ENCODE measurements at regions not wholly inside any gene's neighbourhood (a gene's known extent, or its start where the extent isn't known, plus 50 kb on each side); places are given as distances from the start of the nearest gene placed in this dataset.

DNA sequence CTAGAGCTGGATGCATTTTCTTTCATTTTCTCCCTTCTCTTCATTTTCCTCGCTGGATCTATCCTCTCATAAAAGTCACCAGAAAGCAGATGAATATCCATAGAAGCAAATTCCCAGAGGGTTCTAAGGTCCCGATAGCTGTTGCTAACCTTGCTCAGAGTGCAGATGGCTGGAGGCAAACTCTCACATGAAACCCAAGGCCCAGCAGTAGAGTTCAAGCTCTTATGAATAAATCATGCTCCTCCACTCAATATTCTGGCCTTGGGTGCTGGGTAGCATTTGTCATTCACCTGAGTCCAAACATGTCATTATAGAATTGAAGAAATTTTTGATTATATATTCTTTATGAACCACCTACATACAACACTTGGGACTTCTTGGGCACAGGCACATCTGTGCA, 539.7 kb upstream of the MARCKS start:
- Histone ChIP-seq H3K4me1 (ENCODE audit: control insufficient read depth, insufficient read depth, low read length) (no peaks in the 10 kb centered on the region), H3K36me3 (ENCODE audit: control insufficient read depth, insufficient read depth, low read length) (no peaks in the 10 kb centered on the region), H3K9me3 (ENCODE audit: control insufficient read depth, insufficient read depth, low read depth, low read length) (no peaks in the 10 kb centered on the region), H3K27ac (ENCODE audit: low read length) (no peak overlapping the region), H3K4me3 (ENCODE audit: low read depth in 2 of 2, low read length in 2 of 2) (no peak overlapping the region), H3K27me3 (ENCODE audit: control insufficient read depth, insufficient read depth, low read length) (no peaks in the 10 kb centered on the region)
- ChIA-PET POLR2A (no interaction called here), CTCF (interaction anchor here (0.6 kb wide), 1 partner anchor 417 kb away, joined by 3 read pairs; no protein-coding TSS in a partner anchor)
- no peak for DNase-seq (ENCODE audit: low read depth, low spot score)
- TF ChIP-seq, protein P1, sequence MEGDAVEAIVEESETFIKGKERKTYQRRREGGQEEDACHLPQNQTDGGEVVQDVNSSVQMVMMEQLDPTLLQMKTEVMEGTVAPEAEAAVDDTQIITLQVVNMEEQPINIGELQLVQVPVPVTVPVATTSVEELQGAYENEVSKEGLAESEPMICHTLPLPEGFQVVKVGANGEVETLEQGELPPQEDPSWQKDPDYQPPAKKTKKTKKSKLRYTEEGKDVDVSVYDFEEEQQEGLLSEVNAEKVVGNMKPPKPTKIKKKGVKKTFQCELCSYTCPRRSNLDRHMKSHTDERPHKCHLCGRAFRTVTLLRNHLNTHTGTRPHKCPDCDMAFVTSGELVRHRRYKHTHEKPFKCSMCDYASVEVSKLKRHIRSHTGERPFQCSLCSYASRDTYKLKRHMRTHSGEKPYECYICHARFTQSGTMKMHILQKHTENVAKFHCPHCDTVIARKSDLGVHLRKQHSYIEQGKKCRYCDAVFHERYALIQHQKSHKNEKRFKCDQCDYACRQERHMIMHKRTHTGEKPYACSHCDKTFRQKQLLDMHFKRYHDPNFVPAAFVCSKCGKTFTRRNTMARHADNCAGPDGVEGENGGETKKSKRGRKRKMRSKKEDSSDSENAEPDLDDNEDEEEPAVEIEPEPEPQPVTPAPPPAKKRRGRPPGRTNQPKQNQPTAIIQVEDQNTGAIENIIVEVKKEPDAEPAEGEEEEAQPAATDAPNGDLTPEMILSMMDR (IDR thresholded peaks at IDR 0.05), result no peak
- no peak for TF ChIP-seq SIN3A (IDR thresholded peaks at IDR 0.05; ENCODE audit: borderline replicate concordance, insufficient read depth, low read depth, low read length)
- no peak for TF ChIP-seq TCF7L2 (IDR thresholded peaks at IDR 0.05; ENCODE audit: low read depth, low read length)
- no peak for TF ChIP-seq POLR2AphosphoS5 (IDR thresholded peaks at IDR 0.05; ENCODE audit: low read depth, low read length)
- TF ChIP-seq, protein P2, sequence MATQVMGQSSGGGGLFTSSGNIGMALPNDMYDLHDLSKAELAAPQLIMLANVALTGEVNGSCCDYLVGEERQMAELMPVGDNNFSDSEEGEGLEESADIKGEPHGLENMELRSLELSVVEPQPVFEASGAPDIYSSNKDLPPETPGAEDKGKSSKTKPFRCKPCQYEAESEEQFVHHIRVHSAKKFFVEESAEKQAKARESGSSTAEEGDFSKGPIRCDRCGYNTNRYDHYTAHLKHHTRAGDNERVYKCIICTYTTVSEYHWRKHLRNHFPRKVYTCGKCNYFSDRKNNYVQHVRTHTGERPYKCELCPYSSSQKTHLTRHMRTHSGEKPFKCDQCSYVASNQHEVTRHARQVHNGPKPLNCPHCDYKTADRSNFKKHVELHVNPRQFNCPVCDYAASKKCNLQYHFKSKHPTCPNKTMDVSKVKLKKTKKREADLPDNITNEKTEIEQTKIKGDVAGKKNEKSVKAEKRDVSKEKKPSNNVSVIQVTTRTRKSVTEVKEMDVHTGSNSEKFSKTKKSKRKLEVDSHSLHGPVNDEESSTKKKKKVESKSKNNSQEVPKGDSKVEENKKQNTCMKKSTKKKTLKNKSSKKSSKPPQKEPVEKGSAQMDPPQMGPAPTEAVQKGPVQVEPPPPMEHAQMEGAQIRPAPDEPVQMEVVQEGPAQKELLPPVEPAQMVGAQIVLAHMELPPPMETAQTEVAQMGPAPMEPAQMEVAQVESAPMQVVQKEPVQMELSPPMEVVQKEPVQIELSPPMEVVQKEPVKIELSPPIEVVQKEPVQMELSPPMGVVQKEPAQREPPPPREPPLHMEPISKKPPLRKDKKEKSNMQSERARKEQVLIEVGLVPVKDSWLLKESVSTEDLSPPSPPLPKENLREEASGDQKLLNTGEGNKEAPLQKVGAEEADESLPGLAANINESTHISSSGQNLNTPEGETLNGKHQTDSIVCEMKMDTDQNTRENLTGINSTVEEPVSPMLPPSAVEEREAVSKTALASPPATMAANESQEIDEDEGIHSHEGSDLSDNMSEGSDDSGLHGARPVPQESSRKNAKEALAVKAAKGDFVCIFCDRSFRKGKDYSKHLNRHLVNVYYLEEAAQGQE (IDR thresholded peaks at IDR 0.05; ENCODE audit: insufficient read depth in 1 of 2, low read depth in 2 of 2, low read length in 1 of 2), result no peak
- no TSS peak for BruUV-seq (replicated peaks)
- ATAC-seq, result no peak
- intact Hi-C loops (cut with micrococcal nuclease; ENCODE audit: unreplicated experiment), result no loop called here
- in situ Hi-C loops (cut with HindIII; ENCODE audit: low pct_unique_long_range_greater_than_20kb, low sequenced_read_pairs), result no loop called here

DNA sequence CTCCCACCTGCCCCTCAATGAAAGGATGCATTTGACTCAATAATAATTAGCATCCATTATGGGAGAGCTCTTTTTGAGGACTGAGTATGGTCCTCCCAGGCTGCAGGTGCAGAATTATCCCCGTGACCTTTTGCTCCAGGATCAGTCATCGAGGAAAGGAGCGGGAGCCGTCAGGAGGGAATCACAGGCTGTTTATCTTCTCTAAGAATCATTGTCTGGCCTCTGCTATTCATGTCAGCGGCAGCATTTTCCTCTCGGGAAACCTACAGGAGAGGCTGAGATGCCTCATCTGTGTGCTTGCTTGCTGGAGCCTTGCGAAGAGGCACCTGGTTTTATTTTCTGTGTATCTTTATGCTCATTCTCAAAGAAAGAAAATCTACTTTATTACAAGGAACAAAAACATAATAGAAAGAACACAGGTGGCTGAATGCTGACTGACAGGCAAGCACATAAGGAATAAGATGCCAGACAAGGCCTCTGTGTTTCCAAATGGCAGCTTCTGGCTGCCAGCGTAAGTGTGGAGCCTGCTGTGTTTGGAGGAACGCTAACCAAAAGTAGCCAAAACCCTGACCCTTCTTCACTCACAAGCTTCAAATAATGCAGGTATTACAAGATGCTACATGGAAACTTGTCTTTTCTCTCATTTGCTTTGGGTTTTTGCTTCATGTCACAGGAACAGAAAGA, 539.1 kb upstream of the MARCKS start:
- BruUV-seq (replicated peaks), result no TSS peak
- DNase-seq (ENCODE audit: low read depth, low spot score) (no peak), ATAC-seq (no peak)
- ChIA-PET CTCF (interaction anchor here (0.6 kb wide), 1 partner anchor 416 kb away, joined by 3 read pairs; no protein-coding TSS in a partner anchor), POLR2A (no interaction called here)
- Histone ChIP-seq H3K4me1 (ENCODE audit: control insufficient read depth, insufficient read depth, low read length) (no peaks in the 10 kb centered on the region), H3K27ac (ENCODE audit: low read length) (no peak overlapping the region), H3K9me3 (ENCODE audit: control insufficient read depth, insufficient read depth, low read depth, low read length) (no peaks in the 10 kb centered on the region), H3K27me3 (ENCODE audit: control insufficient read depth, insufficient read depth, low read length) (no peaks in the 10 kb centered on the region), H3K36me3 (ENCODE audit: control insufficient read depth, insufficient read depth, low read length) (no peaks in the 10 kb centered on the region), H3K4me3 (ENCODE audit: low read depth in 2 of 2, low read length in 2 of 2) (no peak overlapping the region)
- in situ Hi-C loops (cut with HindIII; ENCODE audit: low pct_unique_long_range_greater_than_20kb, low sequenced_read_pairs), result no loop called here
- intact Hi-C loops (cut with micrococcal nuclease; ENCODE audit: unreplicated experiment), result no loop called here
- TF ChIP-seq, protein P1 (IDR thresholded peaks at IDR 0.05), result no peak
- TF ChIP-seq TCF7L2 (IDR thresholded peaks at IDR 0.05; ENCODE audit: low read depth, low read length) (no peak), POLR2AphosphoS5 (IDR thresholded peaks at IDR 0.05; ENCODE audit: low read depth, low read length) (no peak), SIN3A (IDR thresholded peaks at IDR 0.05; ENCODE audit: borderline replicate concordance, insufficient read depth, low read depth, low read length) (no peak)
- TF ChIP-seq, protein P2 (IDR thresholded peaks at IDR 0.05; ENCODE audit: insufficient read depth in 1 of 2, low read depth in 2 of 2, low read length in 1 of 2), result no peak
